ENCODE measurements at regions not wholly inside any gene's neighbourhood (a gene's known extent, or its start where the extent isn't known, plus 50 kb on each side); places are given as distances from the start of the nearest gene placed in this dataset.

- ATAC-seq: no peak
- Histone ChIP-seq H3K79me2 (ENCODE audit: control insufficient read depth, insufficient read depth, low read length) (no peaks in the 10 kb centered on the region), H3K4me2 (ENCODE audit: insufficient read depth, low read length) (no peak overlapping the region), H3K4me1 (replicated peaks in 1 of 2; ENCODE audit: control insufficient read depth in 2 of 2, insufficient read depth in 2 of 2, low read length in 2 of 2) (peaks cover 0 to 3% of the 10 kb centered on the region in 2 experiments; a peak in 1 of 5 replicates), H3K9ac (ENCODE audit: insufficient read depth in 1 of 2, low read depth in 2 of 2, low read length in 2 of 2) (no peak overlapping the region), H3K9me3 (replicated peaks; ENCODE audit: control insufficient read depth, insufficient read depth, low read depth, low read length) (no peaks in the 10 kb centered on the region), H3K27me3 (ENCODE audit: control insufficient read depth in 2 of 2, insufficient read depth in 2 of 2, low read length in 2 of 2) (no peaks in the 10 kb centered on the region), H2AFZ (ENCODE audit: low read depth, low read length) (no peak overlapping the region), H3K9me1 (ENCODE audit: control insufficient read depth, insufficient read depth, low read length) (no peaks in the 10 kb centered on the region), H3K4me3 (no peak overlapping the region), H3K36me3 (ENCODE audit: control insufficient read depth, insufficient read depth, low read length) (no peaks in the 10 kb centered on the region), H4K20me1 (replicated peaks; ENCODE audit: control insufficient read depth, insufficient read depth, low read length) (no peaks in the 10 kb centered on the region), H3K27ac (ENCODE audit: extremely low read depth, low read depth, low read length) (no peak overlapping the region)
- DNase-seq (ENCODE audit: extremely low read depth in 1 of 4, low spot score in 3 of 4): no peak
- ChIA-PET POLR2A (no interaction called here), CTCF (ENCODE audit: low intra/inter-chr PET ratio) (no interaction called here)
- intact Hi-C loops (cut with micrococcal nuclease): no loop called here
- no TSS peak for BruUV-seq (replicated peaks)
- FAIRE-seq: no peak
- in situ Hi-C loops (cut with MboI): no loop called here
- WGBS (ENCODE audit: insufficient coverage, low coverage, missing lambda C conversion rate): 13% methylated on average over 1 of the region's 2 CpGs
- no peak for TF ChIP-seq ATF1 (CRISPR knock-in tag; IDR thresholded peaks at IDR 0.05)
- TF ChIP-seq ATF1 (tag; IDR thresholded peaks at IDR 0.05): no peak
- TF ChIP-seq ZKSCAN3 (CRISPR knock-in tag; IDR thresholded peaks at IDR 0.05): no peak
- TF ChIP-seq FOXO4 (CRISPR knock-in tag; IDR thresholded peaks at IDR 0.05): no peak
- no peak for TF ChIP-seq CHD4 (IDR thresholded peaks at IDR 0.05; ENCODE audit: insufficient read depth, insufficient replicate concordance, low read depth, low read length, poor library complexity, severe bottlenecking)
- TF ChIP-seq MECOM (CRISPR knock-in tag; IDR thresholded peaks at IDR 0.05): no peak
- no peak for TF ChIP-seq L3MBTL2 (IDR thresholded peaks at IDR 0.05)
- no peak for TF ChIP-seq NFIX (CRISPR knock-in tag; IDR thresholded peaks at IDR 0.05; ENCODE audit: low read depth)
- no peak for TF ChIP-seq PURB (CRISPR knock-in tag; IDR thresholded peaks at IDR 0.05; ENCODE audit: low read depth)
- TF ChIP-seq BHLHE40 (IDR thresholded peaks at IDR 0.05; ENCODE audit: low read length): no peak
- TF ChIP-seq PRMT5 (CRISPR knock-in tag; IDR thresholded peaks at IDR 0.05): no peak
Observed at GRCh38 chr17:69884846-69885245, 190.2 kb upstream of the KCNJ16 start.

Data from K562 (cell line).